PC-3 (cell line): ENCODE measurements at regions not wholly inside any gene's neighbourhood (a gene's known extent, or its start where the extent isn't known, plus 50 kb on each side); places are given as distances from the start of the nearest gene placed in this dataset.

Experiments
- CTCF ChIP-seq: fragments of 300-600 bp; sonication (generic); conservative IDR thresholded peaks from 2 replicates; pipeline ENCODE4 v1.5.1; 2017; ENCODE audit warnings: antibody characterized with exemption, low read depth, mild to moderate bottlenecking, low read length
- EZH2 ChIP-seq: fragments of 300-600 bp; sonication (generic); IDR thresholded peaks from one replicate; pipeline ENCODE4 v1.6.1; 2017; ENCODE audit warnings: antibody characterized with exemption, mild to moderate bottlenecking, low read length; ENCODE audit not compliant: unreplicated experiment
- EZH2phosphoT487 ChIP-seq: fragments of 300-600 bp; sonication (generic); IDR thresholded peaks from 2 replicates; pipeline ENCODE4 v1.6.1; 2018; ENCODE audit warnings: mild to moderate bottlenecking, antibody characterized with exemption, low read length, borderline replicate concordance

GRCh38 chr1:105294838-105295237, 1545.1 kb downstream of the AMY1C start:
- TF ChIP-seq CTCF (no peak), EZH2phosphoT487 (no peak), EZH2 (no peak)
